Peyer's patch (tissue), 4 donors: ENCODE measurements at regions not wholly inside any gene's neighbourhood (a gene's known extent, or its start where the extent isn't known, plus 50 kb on each side); places are given as distances from the start of the nearest gene placed in this dataset.

Experiments
- DNase-seq, 3 donors: peaks; one replicate each; pipeline ENCODE4 v3.0.0-alpha.2; 2017 to 2019
- H3K27ac ChIP-seq, 4 donors: fragments of 200-600 bp; sonication (generic); one replicate each; pipeline ENCODE4 v1.5.1; 2016 to 2019
- H3K27me3 ChIP-seq, 2 donors: fragments of 200-600 bp; sonication (generic); one replicate each; pipeline ENCODE4 v1.5.1; 2019
- H3K36me3 ChIP-seq, 3 donors: fragments of 200-600 bp; sonication (generic); one replicate each; pipeline ENCODE4 v1.5.1; 2016 to 2019
- H3K4me1 ChIP-seq, 4 donors: fragments of 200-600 bp; sonication (generic); one replicate each; pipeline ENCODE4 v1.5.1; 2016 to 2019
- H3K4me3 ChIP-seq, 4 donors: fragments of 200-600 bp; sonication (generic); 1 replicate in 3 of 4; 2 replicates in 1 of 4; pipeline ENCODE4 v1.5.1; 2016 to 2019; ENCODE audit warnings: mild to moderate bottlenecking in 1 of 4
- H3K9me3 ChIP-seq, 4 donors: fragments of 200-600 bp; sonication (generic); one replicate each; pipeline ENCODE4 v1.5.1; 2016 to 2019; ENCODE audit warnings: mild to moderate bottlenecking in 1 of 4
- POLR2A ChIP-seq, 2 donors: fragments of 450-650 bp; IDR thresholded peaks; one replicate each; pipeline ENCODE4 v1.5.1; 2017; ENCODE audit warnings: antibody characterized with exemption in 2 of 2, mild to moderate bottlenecking in 2 of 2, moderate library complexity in 2 of 2
- TF ChIP-seq, protein P1 (sequence below), 6 experiments: fragments of 450-650 bp in 4 of 6; fragments of 200-600 bp in 2 of 6; sonication (generic) in 1 of 6; IDR thresholded peaks; one replicate each; pipeline ENCODE4 v1.5.1; 2017 to 2019; ENCODE audit warnings: antibody characterized with exemption in 6 of 6, mild to moderate bottlenecking in 3 of 6, moderate library complexity in 1 of 6

DNA sequence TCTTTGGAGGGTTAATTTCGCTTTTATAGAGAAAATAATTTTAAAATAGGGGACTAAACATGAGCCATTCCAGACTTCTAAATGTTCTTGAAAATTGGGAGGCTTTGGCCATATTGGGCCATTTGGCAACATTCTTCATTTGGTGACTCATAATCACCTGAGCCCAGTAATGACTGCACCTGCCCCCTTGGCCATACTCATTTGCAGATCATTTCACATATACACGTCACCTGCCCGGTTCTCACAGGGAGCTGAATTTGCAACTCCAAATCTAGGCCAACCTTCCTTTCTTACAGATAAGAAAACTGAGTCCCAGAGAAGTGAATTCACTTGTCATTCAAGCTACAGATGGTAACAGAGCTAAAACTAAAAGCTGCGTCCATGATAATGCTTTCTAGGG, 289.7 kb downstream of the EPHA4 start:
- no peak overlapping the region for H3K27ac ChIP-seq
- no peak overlapping the region for H3K4me3 ChIP-seq
- H3K9me3 ChIP-seq, result no peaks in the 10 kb centered on the region
- no peaks in the 10 kb centered on the region for H3K36me3 ChIP-seq
- no peaks in the 10 kb centered on the region for H3K27me3 ChIP-seq
- no peaks in the 10 kb centered on the region for H3K4me1 ChIP-seq
- DNase-seq, result no peak
- TF ChIP-seq POLR2A (IDR thresholded peaks at IDR 0.05), result no peak
- TF ChIP-seq, protein P1, sequence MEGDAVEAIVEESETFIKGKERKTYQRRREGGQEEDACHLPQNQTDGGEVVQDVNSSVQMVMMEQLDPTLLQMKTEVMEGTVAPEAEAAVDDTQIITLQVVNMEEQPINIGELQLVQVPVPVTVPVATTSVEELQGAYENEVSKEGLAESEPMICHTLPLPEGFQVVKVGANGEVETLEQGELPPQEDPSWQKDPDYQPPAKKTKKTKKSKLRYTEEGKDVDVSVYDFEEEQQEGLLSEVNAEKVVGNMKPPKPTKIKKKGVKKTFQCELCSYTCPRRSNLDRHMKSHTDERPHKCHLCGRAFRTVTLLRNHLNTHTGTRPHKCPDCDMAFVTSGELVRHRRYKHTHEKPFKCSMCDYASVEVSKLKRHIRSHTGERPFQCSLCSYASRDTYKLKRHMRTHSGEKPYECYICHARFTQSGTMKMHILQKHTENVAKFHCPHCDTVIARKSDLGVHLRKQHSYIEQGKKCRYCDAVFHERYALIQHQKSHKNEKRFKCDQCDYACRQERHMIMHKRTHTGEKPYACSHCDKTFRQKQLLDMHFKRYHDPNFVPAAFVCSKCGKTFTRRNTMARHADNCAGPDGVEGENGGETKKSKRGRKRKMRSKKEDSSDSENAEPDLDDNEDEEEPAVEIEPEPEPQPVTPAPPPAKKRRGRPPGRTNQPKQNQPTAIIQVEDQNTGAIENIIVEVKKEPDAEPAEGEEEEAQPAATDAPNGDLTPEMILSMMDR (IDR thresholded peaks at IDR 0.05), result no peak

DNA sequence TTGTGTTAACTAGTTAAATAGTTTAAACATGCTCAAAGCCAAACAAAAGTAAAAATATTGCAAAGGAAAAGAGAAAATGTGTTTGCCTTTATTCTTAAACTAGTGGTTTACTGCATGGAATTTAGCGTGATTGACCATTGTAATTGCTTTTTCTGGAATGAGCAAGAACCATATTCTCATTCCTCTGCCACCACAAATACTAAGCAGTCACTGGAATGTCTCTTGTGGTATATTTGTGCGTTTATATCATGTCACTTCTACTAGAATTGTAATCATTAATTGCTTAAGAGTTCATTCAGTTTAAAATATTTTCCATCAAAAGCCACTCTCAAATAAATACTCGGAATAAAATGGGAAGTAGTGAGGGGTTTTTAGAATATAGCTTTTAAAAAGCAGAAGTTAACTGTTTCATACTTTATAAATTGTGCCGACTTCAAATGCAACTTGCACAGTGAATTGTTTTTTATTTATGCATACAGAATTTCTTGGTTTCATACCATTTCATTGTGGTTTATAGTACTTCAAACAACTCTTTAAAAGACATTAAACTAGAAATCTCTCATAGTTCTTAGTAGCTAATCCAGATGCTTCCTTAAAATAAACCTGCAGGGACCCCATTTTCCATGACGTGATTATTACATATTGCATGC, 288.1 kb downstream of the EPHA4 start:
- no peak for DNase-seq
- H3K36me3 ChIP-seq, result no peaks in the 10 kb centered on the region
- no peaks in the 10 kb centered on the region for H3K27me3 ChIP-seq
- no peaks in the 10 kb centered on the region for H3K9me3 ChIP-seq
- H3K4me3 ChIP-seq, result no peak overlapping the region
- TF ChIP-seq POLR2A (IDR thresholded peaks at IDR 0.05), result no peak
- TF ChIP-seq, protein P1 (IDR thresholded peaks at IDR 0.05), result no peak
- no peaks in the 10 kb centered on the region for H3K4me1 ChIP-seq
- no peak overlapping the region for H3K27ac ChIP-seq

DNA sequence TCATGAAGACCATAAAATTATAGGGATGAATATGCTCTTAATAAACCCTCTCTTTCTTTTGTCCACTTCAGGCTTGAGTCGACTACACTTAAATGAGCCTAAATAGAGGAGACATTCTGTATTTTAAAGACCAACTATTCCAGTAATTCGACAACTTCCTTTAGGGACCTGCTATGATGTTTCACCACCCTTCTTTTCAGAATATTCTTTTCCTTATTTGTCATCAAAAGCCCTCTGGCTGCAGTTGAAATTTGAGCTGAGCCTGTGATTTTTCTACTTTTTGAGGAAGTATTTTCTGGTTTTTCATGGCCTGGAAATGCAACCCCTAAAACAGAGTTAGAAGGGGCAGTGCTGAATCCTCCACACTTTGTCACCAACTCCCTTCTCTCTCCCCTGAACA, 287.0 kb downstream of the EPHA4 start:
- Histone ChIP-seq H3K27me3 (no peaks in the 10 kb centered on the region), H3K27ac (no peak overlapping the region), H3K4me3 (no peak overlapping the region), H3K4me1 (no peaks in the 10 kb centered on the region), H3K36me3 (no peaks in the 10 kb centered on the region), H3K9me3 (no peaks in the 10 kb centered on the region)
- TF ChIP-seq, protein P1 (IDR thresholded peaks at IDR 0.05), result no peak
- TF ChIP-seq POLR2A (IDR thresholded peaks at IDR 0.05), result no peak
- no peak for DNase-seq

DNA sequence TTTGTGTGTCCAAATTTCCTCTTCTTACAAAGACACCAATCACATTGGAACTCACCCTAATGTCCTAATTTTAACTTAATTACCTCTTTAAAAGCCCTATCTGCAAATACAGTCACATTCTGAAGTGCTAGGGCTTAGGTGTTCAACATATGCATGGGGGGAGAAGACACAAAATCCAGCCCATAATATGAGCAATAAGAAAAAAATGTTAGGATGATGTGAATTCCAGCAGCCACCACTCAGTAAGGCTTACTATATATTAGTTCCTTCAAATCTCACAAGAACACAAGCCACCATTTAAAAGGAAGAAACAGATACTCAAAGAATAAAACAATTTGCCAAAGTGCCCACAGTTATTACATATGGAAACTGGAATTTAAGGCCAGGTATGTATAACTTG, 285.7 kb downstream of the EPHA4 start:
- TF ChIP-seq, protein P1 (IDR thresholded peaks at IDR 0.05), result no peak
- no peak for TF ChIP-seq POLR2A (IDR thresholded peaks at IDR 0.05)
- H3K36me3 ChIP-seq, result no peaks in the 10 kb centered on the region
- H3K9me3 ChIP-seq, result no peaks in the 10 kb centered on the region
- no peak overlapping the region for H3K4me3 ChIP-seq
- no peak overlapping the region for H3K27ac ChIP-seq
- DNase-seq, result no peak
- no peaks in the 10 kb centered on the region for H3K27me3 ChIP-seq
- H3K4me1 ChIP-seq, result no peaks in the 10 kb centered on the region

DNA sequence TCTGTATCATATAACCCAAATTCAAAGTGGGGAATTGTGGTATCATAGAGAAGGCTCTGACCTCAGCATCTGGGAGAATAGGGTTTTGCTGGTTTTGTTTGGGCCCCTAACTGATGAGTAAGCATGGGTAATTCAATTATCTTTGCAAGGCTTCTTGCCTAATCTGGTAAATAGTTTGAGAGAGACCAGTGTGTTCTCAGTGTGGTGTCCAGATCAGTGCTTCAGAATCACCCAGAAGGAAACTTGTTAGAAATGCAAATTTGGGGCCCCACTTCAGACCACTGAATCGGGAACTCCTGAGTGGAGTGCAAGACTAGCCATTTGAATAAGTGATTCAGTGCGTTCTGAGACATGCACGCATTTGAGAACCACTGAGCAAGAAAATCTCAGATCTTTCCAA, 282.7 kb downstream of the EPHA4 start:
- Histone ChIP-seq H3K9me3 (no peaks in the 10 kb centered on the region), H3K27ac (no peak overlapping the region), H3K4me3 (no peak overlapping the region), H3K4me1 (no peaks in the 10 kb centered on the region), H3K36me3 (no peaks in the 10 kb centered on the region), H3K27me3 (no peaks in the 10 kb centered on the region)
- TF ChIP-seq POLR2A (IDR thresholded peaks at IDR 0.05), result no peak
- TF ChIP-seq, protein P1 (IDR thresholded peaks at IDR 0.05), result no peak
- no peak for DNase-seq

DNA sequence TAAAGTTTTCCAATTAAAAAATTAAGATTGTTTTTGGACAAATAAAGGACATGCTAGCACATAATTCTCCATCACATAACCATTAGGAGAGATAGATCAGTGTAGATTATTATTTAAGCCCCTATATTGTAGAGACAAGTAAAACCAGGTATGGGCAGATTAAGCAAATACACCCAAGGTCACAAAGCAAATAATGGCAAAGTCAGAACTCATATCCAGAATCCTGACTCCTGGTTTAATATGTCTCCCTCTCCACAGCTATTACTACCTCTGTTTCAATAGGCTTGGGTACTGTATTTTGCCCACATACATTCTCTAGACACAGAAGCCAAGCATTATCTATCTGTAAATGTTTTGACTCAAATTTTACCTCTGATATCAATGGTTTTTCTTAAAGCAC, 282.3 kb downstream of the EPHA4 start:
- no peak overlapping the region for H3K4me3 ChIP-seq
- no peaks in the 10 kb centered on the region for H3K27me3 ChIP-seq
- no peak for DNase-seq
- no peaks in the 10 kb centered on the region for H3K36me3 ChIP-seq
- no peaks in the 10 kb centered on the region for H3K4me1 ChIP-seq
- no peaks in the 10 kb centered on the region for H3K9me3 ChIP-seq
- H3K27ac ChIP-seq, result no peak overlapping the region
- TF ChIP-seq, protein P1 (IDR thresholded peaks at IDR 0.05), result no peak
- no peak for TF ChIP-seq POLR2A (IDR thresholded peaks at IDR 0.05)
